ENCODE measurements at regions not wholly inside any gene's neighbourhood (a gene's known extent, or its start where the extent isn't known, plus 50 kb on each side); places are given as distances from the start of the nearest gene placed in this dataset.

- DNase-seq (ENCODE audit: low spot score) = no peak
- TF ChIP-seq CTCF (IDR thresholded peaks at IDR 0.05; ENCODE audit: extremely low read depth, missing control alignments) = no peak
These were observed 99.0 kb upstream of the SNTG2 start for GRCh38 chr2:851680-852079.

- no peak for DNase-seq (ENCODE audit: low spot score)
These were observed 99.6 kb upstream of the SNTG2 start for GRCh38 chr2:851078-851477.

GRCh38 chr2:850429-850828, 100.2 kb upstream of the SNTG2 start:
- no peak for DNase-seq (ENCODE audit: low spot score)
- TF ChIP-seq CTCF (IDR thresholded peaks at IDR 0.05; ENCODE audit: extremely low read depth, missing control alignments) = no peak

More at GRCh38 chr2:851078-851477, 99.6 kb upstream of the SNTG2 start:
- TF ChIP-seq CTCF (IDR thresholded peaks at IDR 0.05; ENCODE audit: extremely low read depth, missing control alignments) = no peak

- no peak for TF ChIP-seq CTCF (IDR thresholded peaks at IDR 0.05; ENCODE audit: extremely low read depth, missing control alignments)
- no peak for DNase-seq (ENCODE audit: low spot score)
These were observed 102.5 kb upstream of the SNTG2 start for GRCh38 chr2:848099-848498.

GRCh38 chr2:847669-848068, 103.0 kb upstream of the SNTG2 start:
- no peak for TF ChIP-seq CTCF (IDR thresholded peaks at IDR 0.05; ENCODE audit: extremely low read depth, missing control alignments)
- no peak for DNase-seq (ENCODE audit: low spot score)

- TF ChIP-seq CTCF (IDR thresholded peaks at IDR 0.05; ENCODE audit: extremely low read depth, missing control alignments) = no peak
- DNase-seq (ENCODE audit: low spot score) = no peak
These were observed 105.9 kb upstream of the SNTG2 start for GRCh38 chr2:844715-845114.

GRCh38 chr2:842151-842803, 108.4 kb upstream of the SNTG2 start:
- DNase-seq (ENCODE audit: low spot score) = no peak
- TF ChIP-seq CTCF (IDR thresholded peaks at IDR 0.05; ENCODE audit: extremely low read depth, missing control alignments) = no peak

Measured in GM20000 (cell line).